ENCODE measurements at regions not wholly inside any gene's neighbourhood (a gene's known extent, or its start where the extent isn't known, plus 50 kb on each side); places are given as distances from the start of the nearest gene placed in this dataset.

DNA sequence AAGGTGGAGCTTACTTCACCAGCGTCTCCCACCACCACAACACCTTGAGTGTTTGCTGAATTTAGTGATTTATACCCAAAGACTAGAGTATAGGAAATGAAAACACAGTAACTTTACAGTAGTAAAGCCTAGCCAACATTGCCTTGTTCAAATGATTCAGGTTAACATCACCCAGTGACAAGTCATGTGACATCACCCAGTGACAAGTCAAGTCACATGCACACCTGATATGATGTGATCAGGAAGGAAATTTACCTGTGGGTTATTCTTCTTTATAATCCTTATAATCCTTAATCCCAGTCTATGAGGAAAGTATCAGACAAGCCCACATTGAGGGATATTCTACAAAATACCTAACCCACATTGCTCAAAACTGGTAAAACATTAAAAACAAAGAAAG lies 545.6 kb upstream of the MEF2C start:
- H3K4me3 ChIP-seq (ENCODE audit: low read length) = no peak overlapping the region
- TF ChIP-seq, protein P1, sequence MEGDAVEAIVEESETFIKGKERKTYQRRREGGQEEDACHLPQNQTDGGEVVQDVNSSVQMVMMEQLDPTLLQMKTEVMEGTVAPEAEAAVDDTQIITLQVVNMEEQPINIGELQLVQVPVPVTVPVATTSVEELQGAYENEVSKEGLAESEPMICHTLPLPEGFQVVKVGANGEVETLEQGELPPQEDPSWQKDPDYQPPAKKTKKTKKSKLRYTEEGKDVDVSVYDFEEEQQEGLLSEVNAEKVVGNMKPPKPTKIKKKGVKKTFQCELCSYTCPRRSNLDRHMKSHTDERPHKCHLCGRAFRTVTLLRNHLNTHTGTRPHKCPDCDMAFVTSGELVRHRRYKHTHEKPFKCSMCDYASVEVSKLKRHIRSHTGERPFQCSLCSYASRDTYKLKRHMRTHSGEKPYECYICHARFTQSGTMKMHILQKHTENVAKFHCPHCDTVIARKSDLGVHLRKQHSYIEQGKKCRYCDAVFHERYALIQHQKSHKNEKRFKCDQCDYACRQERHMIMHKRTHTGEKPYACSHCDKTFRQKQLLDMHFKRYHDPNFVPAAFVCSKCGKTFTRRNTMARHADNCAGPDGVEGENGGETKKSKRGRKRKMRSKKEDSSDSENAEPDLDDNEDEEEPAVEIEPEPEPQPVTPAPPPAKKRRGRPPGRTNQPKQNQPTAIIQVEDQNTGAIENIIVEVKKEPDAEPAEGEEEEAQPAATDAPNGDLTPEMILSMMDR (IDR thresholded peaks at IDR 0.05; ENCODE audit: insufficient read depth, low read depth, low read length, missing control alignments) = no peak
- DNase-seq (ENCODE audit: low read depth) = peak; percentile 14

DNA sequence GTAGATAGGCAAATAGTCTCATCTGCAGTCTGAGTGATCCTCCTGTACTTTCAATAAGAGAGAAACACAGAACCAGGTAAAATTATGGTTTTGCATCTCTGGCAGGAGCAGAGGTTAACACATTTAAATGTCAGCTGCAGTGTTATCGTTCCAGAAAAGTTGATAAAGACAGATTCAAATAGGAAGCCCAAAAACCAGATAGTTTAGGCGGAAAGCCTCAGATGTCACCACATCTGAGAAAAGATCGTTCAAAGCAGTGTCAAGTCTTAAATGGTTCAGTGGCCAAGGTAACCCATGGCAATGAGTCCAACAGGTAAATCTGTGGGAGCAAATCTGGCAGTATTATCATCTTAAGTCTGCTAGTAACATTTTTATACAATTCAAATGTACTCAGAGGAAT lies 542.1 kb upstream of the MEF2C start:
- no peak overlapping the region for H3K4me3 ChIP-seq (ENCODE audit: low read length)
- TF ChIP-seq, protein P1 (IDR thresholded peaks at IDR 0.05; ENCODE audit: insufficient read depth, low read depth, low read length, missing control alignments) = no peak
- DNase-seq (ENCODE audit: low read depth) = no peak

DNA sequence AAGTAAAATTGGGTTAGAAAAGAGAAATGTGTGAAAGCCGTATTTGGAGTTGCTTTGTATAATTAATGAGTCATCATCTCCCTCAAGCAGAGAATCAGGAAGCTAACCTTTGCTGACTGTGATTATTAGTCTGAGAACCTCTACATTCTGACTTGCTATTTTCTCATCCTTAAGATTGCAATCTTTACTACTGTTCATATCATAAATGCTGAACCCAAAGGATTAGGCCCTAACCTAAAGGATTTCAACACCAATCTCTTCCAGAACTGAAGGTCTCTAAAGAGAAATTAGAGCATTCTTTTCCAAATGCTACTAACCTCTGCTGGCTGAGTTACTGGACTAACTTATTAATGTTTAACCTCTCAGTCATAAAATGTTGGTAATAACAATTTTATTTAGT lies 538.1 kb upstream of the MEF2C start:
- TF ChIP-seq, protein P1 (IDR thresholded peaks at IDR 0.05; ENCODE audit: insufficient read depth, low read depth, low read length, missing control alignments) = no peak
- DNase-seq (ENCODE audit: low read depth) = peak; percentile 50
- H3K4me3 ChIP-seq (ENCODE audit: low read length) = no peak overlapping the region

DNA sequence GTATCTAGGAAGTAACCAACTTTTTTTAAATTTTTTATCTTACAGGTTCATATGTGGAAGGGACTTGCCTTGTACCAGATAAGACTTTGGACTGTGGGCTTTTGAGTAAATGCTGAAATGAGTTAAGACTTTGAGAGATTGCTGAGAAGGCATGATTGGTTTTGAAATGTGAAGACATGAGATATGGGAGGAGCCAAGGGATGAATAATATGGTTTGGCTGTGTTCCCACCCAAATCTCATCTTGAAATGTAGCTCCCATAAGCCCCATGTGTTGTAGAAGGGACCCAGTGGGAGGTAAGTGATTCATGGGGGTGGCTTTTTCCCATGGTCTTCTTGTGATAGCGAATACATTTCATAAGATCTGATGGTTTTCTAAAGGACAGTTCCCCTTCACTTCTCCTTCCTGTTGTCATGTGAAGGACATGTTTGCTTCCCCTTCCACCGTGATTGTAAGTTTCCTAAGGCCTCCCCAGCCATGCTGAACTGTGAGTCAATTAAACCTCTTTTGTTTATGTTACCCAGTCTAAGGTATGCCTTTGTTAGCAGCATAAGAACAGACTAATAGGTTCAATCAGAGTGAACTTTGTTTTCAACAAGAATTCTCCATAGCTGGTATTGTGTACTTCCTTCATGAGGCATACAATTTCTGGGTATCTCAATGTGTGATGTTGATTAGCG lies 535.6 kb upstream of the MEF2C start:
- TF ChIP-seq, protein P1 (IDR thresholded peaks at IDR 0.05; ENCODE audit: insufficient read depth, low read depth, low read length, missing control alignments) = no peak
- no peak overlapping the region for H3K4me3 ChIP-seq (ENCODE audit: low read length)
- DNase-seq (ENCODE audit: low read depth) = no peak

DNA sequence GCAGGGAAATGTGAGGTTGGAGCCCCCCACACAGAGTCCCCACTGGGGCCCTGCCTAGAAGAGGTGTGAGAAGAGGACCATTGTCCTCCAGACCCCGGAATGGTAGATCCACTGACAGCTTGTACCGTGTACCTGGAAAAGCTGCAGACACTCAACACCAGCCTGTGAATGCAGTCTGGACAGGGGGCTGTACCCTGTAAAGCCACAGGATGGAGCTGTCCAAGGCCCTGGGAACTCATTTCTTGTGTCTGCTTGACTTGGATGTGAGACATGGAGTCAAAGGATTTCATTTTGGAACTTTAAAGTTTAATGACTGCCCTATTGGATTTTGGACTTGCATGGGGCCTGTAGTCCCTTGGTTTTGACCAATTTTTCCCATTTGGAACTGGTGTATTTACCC lies 535.0 kb upstream of the MEF2C start:
- TF ChIP-seq, protein P1 (IDR thresholded peaks at IDR 0.05; ENCODE audit: insufficient read depth, low read depth, low read length, missing control alignments) = peak; percentile 12
- no peak for DNase-seq (ENCODE audit: low read depth)
- no peak overlapping the region for H3K4me3 ChIP-seq (ENCODE audit: low read length)

DNA sequence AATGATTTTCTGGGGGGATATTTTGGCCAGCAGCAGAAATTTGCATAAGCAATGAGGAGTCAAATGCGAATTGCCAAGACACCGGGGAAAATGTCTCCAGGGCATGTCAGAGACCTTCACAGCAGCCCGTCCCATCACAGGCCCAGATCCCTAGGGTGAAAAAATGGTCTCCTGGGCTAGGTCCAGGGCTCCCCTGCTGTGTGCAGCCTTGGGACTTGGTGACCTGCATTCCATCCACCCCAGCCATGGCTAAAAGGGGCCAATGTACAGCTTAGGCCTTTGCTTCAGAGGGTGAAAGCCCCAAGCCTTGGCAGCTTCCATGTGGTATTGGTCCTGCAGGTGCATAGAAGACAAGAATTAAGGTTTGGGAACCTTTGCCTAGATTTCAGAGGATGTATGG lies 534.5 kb upstream of the MEF2C start:
- no peak overlapping the region for H3K4me3 ChIP-seq (ENCODE audit: low read length)
- TF ChIP-seq, protein P1 (IDR thresholded peaks at IDR 0.05; ENCODE audit: insufficient read depth, low read depth, low read length, missing control alignments) = no peak
- no peak for DNase-seq (ENCODE audit: low read depth)

DNA sequence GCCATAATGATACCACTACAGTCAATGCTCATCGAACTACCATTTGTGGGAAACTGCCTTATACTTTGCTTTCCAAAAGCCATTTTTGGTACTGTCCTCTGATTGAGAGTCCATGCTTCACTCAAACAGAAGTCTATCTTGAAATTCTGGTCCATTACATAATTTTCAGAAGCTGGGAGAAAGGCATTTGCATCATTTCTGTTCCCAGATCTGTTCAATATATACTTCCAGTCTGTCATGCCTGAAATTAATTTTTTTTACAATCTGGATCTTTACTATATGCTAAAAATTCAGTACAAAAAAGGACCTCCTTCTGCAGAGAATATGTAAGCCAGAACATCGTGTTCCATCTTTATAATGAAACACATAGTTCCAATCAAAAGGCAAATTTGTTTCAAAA lies 528.9 kb upstream of the MEF2C start:
- no peak for DNase-seq (ENCODE audit: low read depth)
- TF ChIP-seq, protein P1 (IDR thresholded peaks at IDR 0.05; ENCODE audit: insufficient read depth, low read depth, low read length, missing control alignments) = no peak
- H3K4me3 ChIP-seq (ENCODE audit: low read length) = no peak overlapping the region
